Pancreas (tissue), 10 donors: ENCODE measurements at regions not wholly inside any gene's neighbourhood (a gene's known extent, or its start where the extent isn't known, plus 50 kb on each side); places are given as distances from the start of the nearest gene placed in this dataset.

Experiments
- ATAC-seq, 4 donors: fragments of 200-7000 bp; cut with Tn5 transposase; one replicate each; pipeline versions ENCODE4 v1.8.0 to v1.9.1; 2020; ENCODE audit warnings: mild to moderate bottlenecking in 4 of 4, moderate library complexity in 4 of 4
- DNase-seq, 6 donors: peaks; one replicate each; pipeline ENCODE4 v3.0.0-alpha.2; 2020
- FAIRE-seq: peaks from 2 replicates; lab custom pipeline; 2012; peaks lifted over from hg19 to GRCh38; lab: Jason Lieb, UNC
- H3K27ac ChIP-seq, 4 donors: fragments of 200-600 bp; sonication (generic); 1 replicate in 3 of 4; 2 replicates in 1 of 4; pipeline versions ENCODE4 v1.5.0 to v1.8.0; 2020
- H3K27me3 ChIP-seq, 4 donors: fragments of 200-600 bp; one replicate each; pipeline ENCODE4 v1.8.0; 2021
- H3K36me3 ChIP-seq, 3 donors: fragments of 200-600 bp; sonication (generic) in 1 of 3; one replicate each; pipeline versions ENCODE4 v1.5.0 to v1.8.0; 2020 to 2021
- H3K4me1 ChIP-seq, 3 donors: fragments of 200-600 bp; one replicate each; pipeline ENCODE4 v1.8.0; 2021
- H3K4me3 ChIP-seq, 4 donors: fragments of 200-600 bp; sonication (generic) in 2 of 4; one replicate each; pipeline versions ENCODE4 v1.5.0 to v1.8.0; 2020 to 2021
- H3K9me3 ChIP-seq, 4 donors: fragments of 200-600 bp; one replicate each; pipeline ENCODE4 v1.8.0; 2021
- WGBS, 2 donors: extraction: QIAGEN DNeasy Blood & Tissue Kit; methylation state at CpG; one replicate each; pipeline ENCODE4 v1.1.7; 2013; 5-methylcytosine and 5-hydroxymethylcytosine counted together
- intact Hi-C, 3 donors: fragments of 100-400 bp; cut with DNase I; formaldehyde crosslinking; loops; one replicate each; pipeline versions ENCODE4 v1.11.1 to v1.14.2; 2022
- TF ChIP-seq, protein P1 (sequence below), 4 donors: fragments of 200-600 bp; sonication (generic) in 3 of 4; IDR thresholded peaks; one replicate each; pipeline versions ENCODE4 v1.5.0 to v1.8.0; 2021; ENCODE audit warnings: antibody characterized with exemption in 4 of 4
- donor health status: healthy with polysubstance abuse.
- donor health status: DM: no; HTN: no; CAD: no; lungs with moderate emphysema.
- donor health status: DM: no; HTN: no; CAD: no.
- donor health status: control.
- donor health status: control.
- donor health status: Bipolar disorder and iron deficiency.
- donor health status: DM: yes; HTN: yes; CAD: no.
- donor health status: DM: no; HTN: no; CAD: no.
- donor health status: DM: no; HTN: no; CAD: no.
- donor health status: DM: yes; HTN: yes; CAD: no.

DNA sequence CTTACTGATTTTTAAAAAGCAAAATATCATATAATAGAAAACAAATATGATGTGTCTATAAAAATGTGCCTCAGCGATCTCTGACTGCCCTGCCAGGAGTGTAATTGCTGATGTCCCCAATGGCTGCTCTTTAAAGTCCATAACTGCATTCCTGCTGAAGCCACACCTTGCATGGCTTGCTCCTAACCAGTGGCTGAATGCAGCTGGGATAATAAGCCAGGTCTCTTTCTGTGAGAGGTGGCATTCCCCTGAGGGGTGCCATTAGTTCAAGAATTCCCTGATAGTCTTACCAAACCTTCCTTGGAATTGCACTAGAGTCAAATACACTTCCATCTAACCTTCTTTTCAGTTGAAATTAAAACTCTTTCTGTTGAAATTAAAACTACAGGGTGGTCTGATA lies 125.8 kb upstream of the ZNF804A start:
- Histone ChIP-seq H3K9me3 (peaks cover 0 to 3% (median 0%) of the 10 kb centered on the region in 4 donors), H3K27me3 (no peaks in the 10 kb centered on the region), H3K27ac (no peak overlapping the region), H3K36me3 (no peaks in the 10 kb centered on the region), H3K4me1 (no peaks in the 10 kb centered on the region), H3K4me3 (no peak overlapping the region)
- no peak for ATAC-seq
- intact Hi-C loops: no loop called here
- no peak for DNase-seq
- TF ChIP-seq, protein P1, sequence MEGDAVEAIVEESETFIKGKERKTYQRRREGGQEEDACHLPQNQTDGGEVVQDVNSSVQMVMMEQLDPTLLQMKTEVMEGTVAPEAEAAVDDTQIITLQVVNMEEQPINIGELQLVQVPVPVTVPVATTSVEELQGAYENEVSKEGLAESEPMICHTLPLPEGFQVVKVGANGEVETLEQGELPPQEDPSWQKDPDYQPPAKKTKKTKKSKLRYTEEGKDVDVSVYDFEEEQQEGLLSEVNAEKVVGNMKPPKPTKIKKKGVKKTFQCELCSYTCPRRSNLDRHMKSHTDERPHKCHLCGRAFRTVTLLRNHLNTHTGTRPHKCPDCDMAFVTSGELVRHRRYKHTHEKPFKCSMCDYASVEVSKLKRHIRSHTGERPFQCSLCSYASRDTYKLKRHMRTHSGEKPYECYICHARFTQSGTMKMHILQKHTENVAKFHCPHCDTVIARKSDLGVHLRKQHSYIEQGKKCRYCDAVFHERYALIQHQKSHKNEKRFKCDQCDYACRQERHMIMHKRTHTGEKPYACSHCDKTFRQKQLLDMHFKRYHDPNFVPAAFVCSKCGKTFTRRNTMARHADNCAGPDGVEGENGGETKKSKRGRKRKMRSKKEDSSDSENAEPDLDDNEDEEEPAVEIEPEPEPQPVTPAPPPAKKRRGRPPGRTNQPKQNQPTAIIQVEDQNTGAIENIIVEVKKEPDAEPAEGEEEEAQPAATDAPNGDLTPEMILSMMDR (IDR thresholded peaks at IDR 0.05): no peak
- no peak for FAIRE-seq
- 93 to 96% methylated on average over 1 of the region's 1 CpG for WGBS, 2 donors

DNA sequence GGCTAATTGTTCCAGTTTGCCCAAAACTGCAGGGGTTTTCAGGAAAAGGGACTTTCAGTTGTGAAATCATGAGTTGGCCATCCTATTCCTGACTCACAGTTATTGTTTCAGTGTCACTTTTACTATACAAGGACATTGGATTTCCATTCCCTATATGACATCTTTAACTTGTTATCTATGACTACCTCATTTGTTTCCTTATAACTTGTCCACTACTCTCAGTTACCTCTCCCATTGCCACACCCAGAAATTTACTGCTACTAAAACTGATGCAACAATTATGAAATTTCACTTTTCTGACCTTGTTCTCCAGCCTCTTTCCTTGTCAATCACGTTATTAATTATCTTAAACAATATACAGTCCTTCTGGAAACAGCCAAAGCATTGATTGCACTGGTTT lies 116.5 kb upstream of the ZNF804A start:
- DNase-seq: no peak
- WGBS, 2 donors: 24 to 40% methylated on average over 1 of the region's 1 CpG
- Histone ChIP-seq H3K4me1 (no peaks in the 10 kb centered on the region), H3K9me3 (no peaks in the 10 kb centered on the region), H3K27me3 (no peaks in the 10 kb centered on the region), H3K27ac (no peak overlapping the region), H3K4me3 (no peak overlapping the region), H3K36me3 (no peaks in the 10 kb centered on the region)
- ATAC-seq: no peak
- intact Hi-C loops: no loop called here
- TF ChIP-seq, protein P1 (IDR thresholded peaks at IDR 0.05): no peak
- no peak for FAIRE-seq

DNA sequence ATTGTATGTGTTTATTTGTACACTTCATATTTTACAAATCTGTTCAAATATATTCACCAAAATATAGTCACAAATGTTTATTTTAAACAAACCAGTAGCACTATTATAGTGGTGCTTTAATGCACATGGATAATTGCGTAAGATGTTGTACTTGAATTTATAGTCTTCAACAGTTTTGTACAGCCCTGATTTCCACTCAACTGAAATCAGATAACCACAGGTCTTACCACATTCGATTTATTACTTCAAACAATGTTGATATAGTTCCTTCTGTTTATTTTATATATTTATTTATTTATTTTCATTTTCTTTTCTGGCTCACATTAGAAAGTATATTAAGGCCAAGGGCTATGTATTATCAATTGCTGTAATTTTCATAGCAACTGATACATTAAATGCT lies 99.4 kb upstream of the ZNF804A start:
- no peaks in the 10 kb centered on the region for H3K36me3 ChIP-seq
- H3K4me3 ChIP-seq: no peak overlapping the region
- no peak for DNase-seq
- 72% methylated on average over 2 of the region's 2 CpGs for WGBS, 2 donors
- no peak for FAIRE-seq
- no peaks in the 10 kb centered on the region for H3K4me1 ChIP-seq
- intact Hi-C loops: no loop called here
- H3K27ac ChIP-seq: no peak overlapping the region
- ATAC-seq: no peak
- no peaks in the 10 kb centered on the region for H3K27me3 ChIP-seq
- TF ChIP-seq, protein P1 (IDR thresholded peaks at IDR 0.05): no peak
- no peaks in the 10 kb centered on the region for H3K9me3 ChIP-seq

DNA sequence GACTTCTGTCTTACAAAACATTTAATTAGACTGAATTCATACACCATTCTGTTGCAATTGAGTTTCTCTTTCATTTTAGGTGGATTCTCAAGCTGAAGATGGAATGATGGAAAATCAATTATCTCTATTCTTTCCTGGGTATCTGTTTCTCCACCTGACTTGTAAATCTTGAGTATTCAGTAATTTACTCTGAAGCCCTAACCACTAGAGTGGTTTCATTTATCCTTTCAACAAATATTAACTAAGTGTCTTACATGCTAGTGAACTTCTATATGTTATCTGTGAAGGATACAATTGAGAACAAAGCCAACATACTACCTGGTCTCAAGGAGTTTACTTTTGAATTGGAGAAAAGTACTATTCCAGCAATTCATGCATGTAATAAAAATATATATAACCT lies 94.1 kb upstream of the ZNF804A start:
- H3K27me3 ChIP-seq: no peaks in the 10 kb centered on the region
- H3K36me3 ChIP-seq: no peaks in the 10 kb centered on the region
- H3K4me1 ChIP-seq: no peaks in the 10 kb centered on the region
- no peak overlapping the region for H3K27ac ChIP-seq
- ATAC-seq (no peak), FAIRE-seq (no peak), DNase-seq (no peak)
- H3K9me3 ChIP-seq: no peaks in the 10 kb centered on the region
- intact Hi-C loops: no loop called here
- TF ChIP-seq, protein P1 (IDR thresholded peaks at IDR 0.05): no peak
- H3K4me3 ChIP-seq: no peak overlapping the region

DNA sequence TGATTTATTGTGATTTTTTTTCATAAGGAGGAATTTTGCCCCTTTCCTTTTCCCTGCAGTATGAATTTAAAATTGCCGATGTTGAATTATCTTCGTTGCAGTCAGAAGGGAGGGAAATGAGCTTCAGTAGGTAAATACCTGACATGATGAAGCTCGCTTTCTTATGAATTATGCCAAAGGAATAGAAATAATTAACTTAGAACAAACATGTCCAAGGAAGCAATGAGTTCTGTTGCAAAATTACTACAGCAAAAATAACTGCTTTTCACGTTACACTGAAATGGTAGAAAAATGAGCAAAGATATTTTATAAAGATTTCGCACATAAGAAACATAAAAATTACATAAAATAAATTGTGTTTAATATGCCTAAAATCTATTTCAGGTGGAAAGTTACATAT lies 91.1 kb upstream of the ZNF804A start:
- ATAC-seq: no peak
- no peak overlapping the region for H3K4me3 ChIP-seq
- TF ChIP-seq, protein P1 (IDR thresholded peaks at IDR 0.05): no peak
- H3K9me3 ChIP-seq: no peaks in the 10 kb centered on the region
- WGBS, 2 donors: 37 to 40% methylated on average over 5 of the region's 5 CpGs
- intact Hi-C loops: no loop called here
- no peaks in the 10 kb centered on the region for H3K27me3 ChIP-seq
- no peaks in the 10 kb centered on the region for H3K36me3 ChIP-seq
- no peak overlapping the region for H3K27ac ChIP-seq
- H3K4me1 ChIP-seq: no peaks in the 10 kb centered on the region
- no peak for DNase-seq
- no peak for FAIRE-seq
